GM12874 (cell line): ENCODE measurements at regions not wholly inside any gene's neighbourhood (a gene's known extent, or its start where the extent isn't known, plus 50 kb on each side); places are given as distances from the start of the nearest gene placed in this dataset.

Experiments
- CTCF ChIP-seq: IDR thresholded peaks from 2 replicates; pipeline ENCODE4 v1.5.1; 2011; ENCODE audit warnings: low read depth, mild to moderate bottlenecking, control low read depth, low read length, moderate library complexity; ENCODE audit not compliant: insufficient read depth

GRCh38 chr10:105967256-105967655 lies 1197.2 kb downstream of the SORCS1 start:
- TF ChIP-seq CTCF: no peak

GRCh38 chr10:105965141-105965540 lies 1199.4 kb downstream of the SORCS1 start:
- TF ChIP-seq CTCF: no peak

DNA sequence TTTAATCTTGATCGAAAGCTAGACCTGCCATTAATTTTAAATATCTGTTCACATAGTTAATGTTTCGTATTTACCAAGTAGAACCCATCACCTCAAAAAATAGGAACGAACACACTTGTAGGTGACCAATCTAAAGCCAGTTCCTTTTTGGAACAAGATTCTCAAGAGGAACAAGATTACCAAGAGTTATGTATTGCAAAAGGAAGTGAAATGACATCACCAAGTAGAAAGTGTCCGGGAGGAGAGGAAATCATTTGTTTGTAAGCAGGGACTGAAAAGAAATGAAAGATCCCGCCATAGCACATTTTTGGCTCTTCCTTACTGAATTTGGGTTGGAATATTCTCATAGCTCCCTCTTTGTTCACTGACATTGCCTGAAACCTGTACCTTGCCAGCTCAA lies 1200.5 kb downstream of the SORCS1 start:
- TF ChIP-seq CTCF: no peak

DNA sequence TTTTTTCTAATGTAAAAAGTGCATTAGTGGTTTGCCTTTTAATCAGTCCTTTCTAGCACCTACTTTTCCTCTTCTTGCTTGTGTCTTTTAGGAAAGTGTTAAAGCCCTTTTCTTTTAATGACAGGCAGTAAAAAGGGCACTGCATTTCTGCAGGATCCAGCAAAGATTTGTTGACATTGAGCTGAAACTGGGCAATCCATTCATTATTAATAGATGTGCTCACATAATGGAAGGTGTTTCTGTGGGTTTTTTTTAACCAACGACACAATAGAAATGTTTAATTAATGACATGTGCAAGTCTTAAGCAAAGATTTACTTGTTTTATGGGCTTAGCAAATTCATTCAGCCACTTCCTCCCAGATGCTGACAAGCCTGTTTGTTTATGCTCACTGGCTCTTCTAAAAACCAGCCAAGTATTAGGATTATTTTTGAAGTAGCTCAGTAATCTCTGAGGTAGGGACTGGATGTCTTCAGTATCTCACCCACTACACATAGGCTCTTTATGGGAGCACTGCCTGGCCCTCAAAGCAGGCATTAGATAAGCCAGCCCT lies 1201.1 kb downstream of the SORCS1 start:
- no peak for TF ChIP-seq CTCF

- TF ChIP-seq CTCF: no peak
These were observed 1208.0 kb downstream of the SORCS1 start for GRCh38 chr10:105956550-105956949.

GRCh38 chr10:105953861-105954260 lies 1210.6 kb downstream of the SORCS1 start:
- TF ChIP-seq CTCF: no peak

DNA sequence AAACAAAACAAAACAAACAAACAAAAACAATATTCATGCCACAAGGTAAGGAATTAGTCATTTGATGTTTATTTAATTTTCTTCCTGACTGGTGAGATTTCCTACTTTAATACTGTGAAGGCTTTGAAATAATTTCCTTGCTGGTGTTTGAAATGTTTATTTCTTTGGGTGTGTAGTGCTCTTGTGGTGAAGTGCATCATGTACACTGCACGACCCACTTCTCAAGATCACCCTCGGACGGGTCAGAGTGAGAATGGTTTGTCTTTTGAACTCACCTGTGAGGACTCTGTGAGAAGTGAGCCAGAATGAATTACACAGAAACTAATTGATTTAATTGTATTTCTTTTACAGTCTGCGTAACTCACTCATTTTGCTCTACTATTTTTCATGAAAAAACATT lies 1211.5 kb downstream of the SORCS1 start:
- TF ChIP-seq CTCF: no peak
